HG02759 (cell line): ENCODE measurements at regions not wholly inside any gene's neighbourhood (a gene's known extent, or its start where the extent isn't known, plus 50 kb on each side); places are given as distances from the start of the nearest gene placed in this dataset.
A peak's percentile ranks its signal among the peaks of the same experiment; 100 is the strongest.
"Not testable (repeated sequence)": the region's sequence is repeated elsewhere in the genome, so short reads cannot be mapped to it uniquely, and the experiment has no call there.

ENCODE experiments used
- ATAC-seq: cut with Tn5 transposase; IDR thresholded peaks from one replicate; pipeline ENCODE4 v1.9.1; 2021; ENCODE audit warnings: mild to moderate bottlenecking, moderate library complexity; ENCODE audit not compliant: unreplicated experiment

- no peak for ATAC-seq
These were observed 190.3 kb upstream of the TAB2 start for GRCh38 chr6:149127212-149127611.

- ATAC-seq = no peak
These were observed 188.9 kb upstream of the TAB2 start for GRCh38 chr6:149128489-149129145.

GRCh38 chr6:149129371-149130077 lies 188.0 kb upstream of the TAB2 start:
- peak; percentile 69 for ATAC-seq

- no peak for ATAC-seq
These were observed 187.4 kb upstream of the TAB2 start for GRCh38 chr6:149130090-149130489.

- no peak for ATAC-seq
These were observed 187.0 kb upstream of the TAB2 start for GRCh38 chr6:149130508-149130907.

GRCh38 chr6:149131891-149132290 lies 185.6 kb upstream of the TAB2 start:
- ATAC-seq = no peak

- ATAC-seq = no peak
These were observed 185.2 kb upstream of the TAB2 start for GRCh38 chr6:149132336-149132735.

- ATAC-seq = no peak
These were observed 183.0 kb upstream of the TAB2 start for GRCh38 chr6:149134511-149134933.

- no peak for ATAC-seq
These were observed 181.7 kb upstream of the TAB2 start for GRCh38 chr6:149135809-149136208.

- no peak for ATAC-seq
These were observed 181.1 kb upstream of the TAB2 start for GRCh38 chr6:149136273-149136912.

- no peak for ATAC-seq
These were observed 180.6 kb upstream of the TAB2 start for GRCh38 chr6:149136913-149137286.

GRCh38 chr6:149137594-149137993 lies 179.9 kb upstream of the TAB2 start:
- ATAC-seq = no peak

- ATAC-seq = no peak
These were observed 179.4 kb upstream of the TAB2 start for GRCh38 chr6:149138089-149138488.

- ATAC-seq = no peak
These were observed 178.7 kb upstream of the TAB2 start for GRCh38 chr6:149138699-149139294.

- ATAC-seq = no peak
These were observed 177.8 kb upstream of the TAB2 start for GRCh38 chr6:149139782-149140136.

GRCh38 chr6:149140137-149140909 lies 177.2 kb upstream of the TAB2 start:
- ATAC-seq = peak; percentile 81

- ATAC-seq = peak; percentile 54
These were observed 176.6 kb upstream of the TAB2 start for GRCh38 chr6:149140910-149141290.

GRCh38 chr6:149142924-149143429 lies 174.5 kb upstream of the TAB2 start:
- ATAC-seq = no peak

GRCh38 chr6:149145800-149146199 lies 171.7 kb upstream of the TAB2 start:
- ATAC-seq = not testable (repeated sequence)

GRCh38 chr6:149147195-149147594 lies 170.3 kb upstream of the TAB2 start:
- ATAC-seq = no peak
